ENCODE measurements at regions not wholly inside any gene's neighbourhood (a gene's known extent, or its start where the extent isn't known, plus 50 kb on each side); places are given as distances from the start of the nearest gene placed in this dataset.

GRCh38 chr11:25901415-25901814 lies 430.5 kb upstream of the ANO3 start:
- DNase-seq, result no peak
- no peak for ATAC-seq
- intact Hi-C loops (cut with DNase I, micrococcal nuclease), result no loop called here

- DNase-seq (no peak), ATAC-seq (no peak)
- intact Hi-C loops (cut with DNase I, micrococcal nuclease), result no loop called here
These were observed 429.5 kb upstream of the ANO3 start for GRCh38 chr11:25902476-25902875.

GRCh38 chr11:25908726-25909125 lies 423.2 kb upstream of the ANO3 start:
- ATAC-seq, result no peak
- intact Hi-C loops (cut with DNase I, micrococcal nuclease), result no loop called here
- no peak for DNase-seq

GRCh38 chr11:25910086-25910485 lies 421.8 kb upstream of the ANO3 start:
- peak; percentile 95 for ATAC-seq
- no peak for DNase-seq
- intact Hi-C loops (cut with DNase I, micrococcal nuclease), result no loop called here

GRCh38 chr11:25920356-25920755 lies 411.6 kb upstream of the ANO3 start:
- intact Hi-C loops (cut with DNase I, micrococcal nuclease), result no loop called here
- DNase-seq, result no peak
- ATAC-seq, result no peak

GRCh38 chr11:25924586-25924985 lies 407.3 kb upstream of the ANO3 start:
- intact Hi-C loops (cut with DNase I, micrococcal nuclease), result no loop called here
- DNase-seq (peak in 1 of 2 donors; percentile 13), ATAC-seq (peak; percentile 73)

GRCh38 chr11:25925359-25925758 lies 406.6 kb upstream of the ANO3 start:
- DNase-seq (no peak), ATAC-seq (peak; percentile 98)
- intact Hi-C loops (cut with DNase I, micrococcal nuclease), result no loop called here

GRCh38 chr11:25927411-25927953 lies 404.4 kb upstream of the ANO3 start:
- intact Hi-C loops (cut with DNase I, micrococcal nuclease), result no loop called here
- no peak for DNase-seq
- no peak for ATAC-seq

GRCh38 chr11:25928076-25928475 lies 403.9 kb upstream of the ANO3 start:
- intact Hi-C loops (cut with DNase I, micrococcal nuclease), result no loop called here
- ATAC-seq (no peak), DNase-seq (no peak)

GRCh38 chr11:25938952-25939351 lies 393.0 kb upstream of the ANO3 start:
- intact Hi-C loops (cut with DNase I, micrococcal nuclease), result no loop called here
- DNase-seq, result no peak
- no peak for ATAC-seq

GRCh38 chr11:25939691-25940090 lies 392.2 kb upstream of the ANO3 start:
- ATAC-seq (no peak), DNase-seq (no peak)
- intact Hi-C loops (cut with DNase I, micrococcal nuclease), result no loop called here

- intact Hi-C loops (cut with DNase I, micrococcal nuclease), result no loop called here
- DNase-seq (no peak), ATAC-seq (no peak)
These were observed 390.6 kb upstream of the ANO3 start for GRCh38 chr11:25941353-25941752.

- intact Hi-C loops (cut with DNase I, micrococcal nuclease), result no loop called here
- no peak for DNase-seq
- no peak for ATAC-seq
These were observed 388.9 kb upstream of the ANO3 start for GRCh38 chr11:25943031-25943430.

- peak; percentile 96 for ATAC-seq
- intact Hi-C loops (cut with DNase I, micrococcal nuclease), result no loop called here
- peak; percentile 45 to 61 for DNase-seq
These were observed 387.9 kb upstream of the ANO3 start for GRCh38 chr11:25943777-25944661.

GRCh38 chr11:25949918-25950317 lies 382.0 kb upstream of the ANO3 start:
- DNase-seq (no peak), ATAC-seq (no peak)
- intact Hi-C loops (cut with DNase I, micrococcal nuclease), result no loop called here

GRCh38 chr11:25953006-25953405 lies 378.9 kb upstream of the ANO3 start:
- DNase-seq (no peak), ATAC-seq (peak; percentile 50)
- intact Hi-C loops (cut with DNase I, micrococcal nuclease), result no loop called here

GRCh38 chr11:25958045-25958444 lies 373.9 kb upstream of the ANO3 start:
- no peak for ATAC-seq
- intact Hi-C loops (cut with DNase I, micrococcal nuclease), result no loop called here
- DNase-seq, result no peak

- intact Hi-C loops (cut with DNase I, micrococcal nuclease), result no loop called here
- peak; percentile 67 for ATAC-seq
- DNase-seq, result no peak
These were observed 370.4 kb upstream of the ANO3 start for GRCh38 chr11:25961539-25961938.

GRCh38 chr11:25970726-25971508 lies 361.0 kb upstream of the ANO3 start:
- ATAC-seq, result no peak
- no peak for DNase-seq
- intact Hi-C loops (cut with DNase I, micrococcal nuclease), result no loop called here

GRCh38 chr11:25980091-25980490 lies 351.8 kb upstream of the ANO3 start:
- ATAC-seq (no peak), DNase-seq (no peak)
- intact Hi-C loops (cut with DNase I, micrococcal nuclease), result loop anchor here in 1 of 2 donors (5.0 to 10.0 kb wide), 3 partner anchors 155 to 297 kb away; no protein-coding TSS in a partner anchor
